ENCODE measurements at regions not wholly inside any gene's neighbourhood (a gene's known extent, or its start where the extent isn't known, plus 50 kb on each side); places are given as distances from the start of the nearest gene placed in this dataset.

GRCh38 chr20:23233341-23233740 lies 117.2 kb upstream of the NXT1 start:
- Histone ChIP-seq H3K9me3 (ENCODE audit: control insufficient read depth in 1 of 2, low read length in 2 of 2) (no peaks in the 10 kb centered on the region), H3K27me3 (ENCODE audit: control insufficient read depth in 1 of 2, insufficient read depth in 2 of 2, low read length in 2 of 2) (no peaks in the 10 kb centered on the region), H3K4me1 (ENCODE audit: control insufficient read depth in 1 of 2, insufficient read depth in 2 of 2, low read length in 2 of 2) (no peaks in the 10 kb centered on the region), H3K9ac (ENCODE audit: low read depth in 1 of 2, low read length in 2 of 2) (no peak overlapping the region), H3K27ac (ENCODE audit: low read depth, low read length) (no peak overlapping the region), H3K36me3 (ENCODE audit: control insufficient read depth in 1 of 2, insufficient read depth in 2 of 2, low read length in 2 of 2) (no peaks in the 10 kb centered on the region), H3K4me3 (ENCODE audit: low read depth in 1 of 2, low read length in 2 of 2) (no peak overlapping the region)

DNA sequence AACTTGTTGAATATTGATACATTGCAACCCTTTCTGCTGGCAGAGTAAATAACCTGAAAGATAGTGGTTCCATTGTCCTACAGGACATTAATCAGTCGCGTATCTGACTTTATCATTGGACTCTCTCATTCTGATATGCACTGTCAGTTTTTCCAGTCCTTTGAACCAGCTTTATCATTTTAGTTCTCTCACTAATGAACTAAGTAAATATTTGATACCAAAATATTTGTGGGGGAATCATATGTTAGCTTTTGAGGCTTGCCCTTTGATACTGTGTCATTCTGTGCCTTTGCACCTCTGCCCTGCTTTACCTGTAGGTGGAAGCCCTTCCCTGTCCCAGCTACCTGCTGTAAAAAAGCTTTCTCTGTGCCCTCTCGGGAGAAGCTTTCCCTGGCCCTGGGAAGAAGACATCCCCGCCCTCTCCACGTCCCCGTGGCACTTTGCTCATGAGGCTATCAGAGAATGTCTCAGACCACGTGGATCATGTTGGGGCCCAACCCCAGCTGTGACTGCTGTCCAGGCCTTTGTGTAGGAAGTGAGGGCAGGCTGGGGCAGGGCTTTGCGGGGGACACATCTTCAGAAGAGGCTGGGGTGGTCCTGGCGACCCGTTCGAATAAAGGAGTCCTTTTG lies 117.8 kb upstream of the NXT1 start:
- Histone ChIP-seq H3K27me3 (ENCODE audit: control insufficient read depth in 1 of 2, insufficient read depth in 2 of 2, low read length in 2 of 2) (no peaks in the 10 kb centered on the region), H3K27ac (ENCODE audit: low read depth, low read length) (no peak overlapping the region), H3K36me3 (ENCODE audit: control insufficient read depth in 1 of 2, insufficient read depth in 2 of 2, low read length in 2 of 2) (no peaks in the 10 kb centered on the region), H3K9ac (ENCODE audit: low read depth in 1 of 2, low read length in 2 of 2) (no peak overlapping the region), H3K4me1 (ENCODE audit: control insufficient read depth in 1 of 2, insufficient read depth in 2 of 2, low read length in 2 of 2) (no peaks in the 10 kb centered on the region), H3K4me3 (ENCODE audit: low read depth in 1 of 2, low read length in 2 of 2) (no peak overlapping the region), H3K9me3 (ENCODE audit: control insufficient read depth in 1 of 2, low read length in 2 of 2) (no peaks in the 10 kb centered on the region)

- no peaks in the 10 kb centered on the region for H3K36me3 ChIP-seq (ENCODE audit: control insufficient read depth in 1 of 2, insufficient read depth in 2 of 2, low read length in 2 of 2)
- H3K27ac ChIP-seq (ENCODE audit: low read depth, low read length), result no peak overlapping the region
- no peaks in the 10 kb centered on the region for H3K4me1 ChIP-seq (ENCODE audit: control insufficient read depth in 1 of 2, insufficient read depth in 2 of 2, low read length in 2 of 2)
- no peak overlapping the region for H3K9ac ChIP-seq (ENCODE audit: low read depth in 1 of 2, low read length in 2 of 2)
- H3K9me3 ChIP-seq (ENCODE audit: control insufficient read depth in 1 of 2, low read length in 2 of 2), result no peaks in the 10 kb centered on the region
- no peaks in the 10 kb centered on the region for H3K27me3 ChIP-seq (ENCODE audit: control insufficient read depth in 1 of 2, insufficient read depth in 2 of 2, low read length in 2 of 2)
- H3K4me3 ChIP-seq (ENCODE audit: low read depth in 1 of 2, low read length in 2 of 2), result no peak overlapping the region
Observed at GRCh38 chr20:23232219-23232581, 118.4 kb upstream of the NXT1 start.

- no peak overlapping the region for H3K27ac ChIP-seq (ENCODE audit: low read depth, low read length)
- no peaks in the 10 kb centered on the region for H3K36me3 ChIP-seq (ENCODE audit: control insufficient read depth in 1 of 2, insufficient read depth in 2 of 2, low read length in 2 of 2)
- H3K4me1 ChIP-seq (ENCODE audit: control insufficient read depth in 1 of 2, insufficient read depth in 2 of 2, low read length in 2 of 2), result no peaks in the 10 kb centered on the region
- H3K9ac ChIP-seq (ENCODE audit: low read depth in 1 of 2, low read length in 2 of 2), result no peak overlapping the region
- no peaks in the 10 kb centered on the region for H3K9me3 ChIP-seq (ENCODE audit: control insufficient read depth in 1 of 2, low read length in 2 of 2)
- H3K4me3 ChIP-seq (ENCODE audit: low read depth in 1 of 2, low read length in 2 of 2), result no peak overlapping the region
- no peaks in the 10 kb centered on the region for H3K27me3 ChIP-seq (ENCODE audit: control insufficient read depth in 1 of 2, insufficient read depth in 2 of 2, low read length in 2 of 2)
Observed at GRCh38 chr20:23231561-23232218, 118.9 kb upstream of the NXT1 start.

GRCh38 chr20:23230766-23231385 lies 119.7 kb upstream of the NXT1 start:
- H3K27me3 ChIP-seq (ENCODE audit: control insufficient read depth in 1 of 2, insufficient read depth in 2 of 2, low read length in 2 of 2), result no peaks in the 10 kb centered on the region
- no peak overlapping the region for H3K4me3 ChIP-seq (ENCODE audit: low read depth in 1 of 2, low read length in 2 of 2)
- no peak overlapping the region for H3K9ac ChIP-seq (ENCODE audit: low read depth in 1 of 2, low read length in 2 of 2)
- no peaks in the 10 kb centered on the region for H3K36me3 ChIP-seq (ENCODE audit: control insufficient read depth in 1 of 2, insufficient read depth in 2 of 2, low read length in 2 of 2)
- no peak overlapping the region for H3K27ac ChIP-seq (ENCODE audit: low read depth, low read length)
- peaks cover 0 to 6% of the 10 kb centered on the region in 2 donors for H3K4me1 ChIP-seq (ENCODE audit: control insufficient read depth in 1 of 2, insufficient read depth in 2 of 2, low read length in 2 of 2)
- H3K9me3 ChIP-seq (ENCODE audit: control insufficient read depth in 1 of 2, low read length in 2 of 2), result no peaks in the 10 kb centered on the region

GRCh38 chr20:23229989-23230388 lies 120.6 kb upstream of the NXT1 start:
- Histone ChIP-seq H3K9ac (ENCODE audit: low read depth in 1 of 2, low read length in 2 of 2) (no peak overlapping the region), H3K36me3 (ENCODE audit: control insufficient read depth in 1 of 2, insufficient read depth in 2 of 2, low read length in 2 of 2) (no peaks in the 10 kb centered on the region), H3K9me3 (ENCODE audit: control insufficient read depth in 1 of 2, low read length in 2 of 2) (no peaks in the 10 kb centered on the region), H3K4me1 (ENCODE audit: control insufficient read depth in 1 of 2, insufficient read depth in 2 of 2, low read length in 2 of 2) (peaks cover 0 to 12% of the 10 kb centered on the region in 2 donors), H3K27ac (ENCODE audit: low read depth, low read length) (no peak overlapping the region), H3K27me3 (ENCODE audit: control insufficient read depth in 1 of 2, insufficient read depth in 2 of 2, low read length in 2 of 2) (no peaks in the 10 kb centered on the region), H3K4me3 (ENCODE audit: low read depth in 1 of 2, low read length in 2 of 2) (no peak overlapping the region)

- Histone ChIP-seq H3K4me3 (ENCODE audit: low read depth in 1 of 2, low read length in 2 of 2) (no peak overlapping the region), H3K27me3 (ENCODE audit: control insufficient read depth in 1 of 2, insufficient read depth in 2 of 2, low read length in 2 of 2) (no peaks in the 10 kb centered on the region), H3K4me1 (ENCODE audit: control insufficient read depth in 1 of 2, insufficient read depth in 2 of 2, low read length in 2 of 2) (peaks cover 0 to 12% of the 10 kb centered on the region in 2 donors), H3K9me3 (ENCODE audit: control insufficient read depth in 1 of 2, low read length in 2 of 2) (no peaks in the 10 kb centered on the region), H3K27ac (ENCODE audit: low read depth, low read length) (no peak overlapping the region), H3K36me3 (ENCODE audit: control insufficient read depth in 1 of 2, insufficient read depth in 2 of 2, low read length in 2 of 2) (no peaks in the 10 kb centered on the region), H3K9ac (ENCODE audit: low read depth in 1 of 2, low read length in 2 of 2) (no peak overlapping the region)
Observed at GRCh38 chr20:23228912-23229311, 121.7 kb upstream of the NXT1 start.

GRCh38 chr20:23227976-23228375 lies 122.6 kb upstream of the NXT1 start:
- Histone ChIP-seq H3K27ac (ENCODE audit: low read depth, low read length) (no peak overlapping the region), H3K36me3 (ENCODE audit: control insufficient read depth in 1 of 2, insufficient read depth in 2 of 2, low read length in 2 of 2) (no peaks in the 10 kb centered on the region), H3K9ac (ENCODE audit: low read depth in 1 of 2, low read length in 2 of 2) (no peak overlapping the region), H3K27me3 (ENCODE audit: control insufficient read depth in 1 of 2, insufficient read depth in 2 of 2, low read length in 2 of 2) (no peaks in the 10 kb centered on the region), H3K4me1 (ENCODE audit: control insufficient read depth in 1 of 2, insufficient read depth in 2 of 2, low read length in 2 of 2) (peaks cover 0 to 12% of the 10 kb centered on the region in 2 donors), H3K4me3 (ENCODE audit: low read depth in 1 of 2, low read length in 2 of 2) (no peak overlapping the region), H3K9me3 (ENCODE audit: control insufficient read depth in 1 of 2, low read length in 2 of 2) (no peaks in the 10 kb centered on the region)

GRCh38 chr20:23227274-23227673 lies 123.3 kb upstream of the NXT1 start:
- no peak overlapping the region for H3K9ac ChIP-seq (ENCODE audit: low read depth in 1 of 2, low read length in 2 of 2)
- no peak overlapping the region for H3K4me3 ChIP-seq (ENCODE audit: low read depth in 1 of 2, low read length in 2 of 2)
- no peaks in the 10 kb centered on the region for H3K36me3 ChIP-seq (ENCODE audit: control insufficient read depth in 1 of 2, insufficient read depth in 2 of 2, low read length in 2 of 2)
- H3K27ac ChIP-seq (ENCODE audit: low read depth, low read length), result no peak overlapping the region
- peaks cover 0 to 12% of the 10 kb centered on the region in 2 donors for H3K4me1 ChIP-seq (ENCODE audit: control insufficient read depth in 1 of 2, insufficient read depth in 2 of 2, low read length in 2 of 2)
- no peaks in the 10 kb centered on the region for H3K9me3 ChIP-seq (ENCODE audit: control insufficient read depth in 1 of 2, low read length in 2 of 2)
- H3K27me3 ChIP-seq (ENCODE audit: control insufficient read depth in 1 of 2, insufficient read depth in 2 of 2, low read length in 2 of 2), result no peaks in the 10 kb centered on the region

DNA sequence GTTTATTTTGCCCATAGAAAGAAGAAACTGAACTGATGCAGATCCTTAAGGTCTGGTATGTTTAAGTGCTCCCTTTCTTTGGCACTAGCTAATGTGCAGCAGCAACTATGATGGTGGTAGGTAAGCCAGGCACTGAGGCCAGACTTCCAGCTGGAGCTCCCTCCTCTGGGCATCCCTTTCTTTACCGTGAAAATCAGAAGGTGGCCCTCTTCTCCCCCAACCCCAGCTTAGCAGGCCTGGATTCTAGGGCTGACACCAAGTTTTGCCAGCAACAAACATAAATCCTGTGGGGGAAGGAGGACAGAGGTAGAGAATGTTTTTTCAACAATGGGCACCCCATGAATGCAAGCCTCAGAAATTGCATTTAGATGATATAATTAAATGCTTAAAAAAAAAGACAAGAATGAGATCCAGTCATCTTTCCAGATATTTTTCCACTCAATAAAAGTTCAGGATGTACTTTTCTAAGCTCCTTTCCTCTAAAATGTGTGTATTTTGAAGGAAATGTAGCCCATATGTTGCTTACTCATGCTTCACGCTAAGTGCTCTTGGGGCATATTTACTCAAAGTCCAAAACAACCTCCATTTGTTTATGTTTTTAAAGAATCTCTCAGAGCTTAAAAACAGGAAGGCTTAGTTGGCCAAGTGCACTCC lies 123.9 kb upstream of the NXT1 start:
- Histone ChIP-seq H3K4me3 (ENCODE audit: low read depth in 1 of 2, low read length in 2 of 2) (no peak overlapping the region), H3K27me3 (ENCODE audit: control insufficient read depth in 1 of 2, insufficient read depth in 2 of 2, low read length in 2 of 2) (no peaks in the 10 kb centered on the region), H3K27ac (ENCODE audit: low read depth, low read length) (no peak overlapping the region), H3K9ac (ENCODE audit: low read depth in 1 of 2, low read length in 2 of 2) (no peak overlapping the region), H3K4me1 (ENCODE audit: control insufficient read depth in 1 of 2, insufficient read depth in 2 of 2, low read length in 2 of 2) (peaks cover 0 to 12% of the 10 kb centered on the region in 2 donors), H3K36me3 (ENCODE audit: control insufficient read depth in 1 of 2, insufficient read depth in 2 of 2, low read length in 2 of 2) (no peaks in the 10 kb centered on the region), H3K9me3 (ENCODE audit: control insufficient read depth in 1 of 2, low read length in 2 of 2) (no peaks in the 10 kb centered on the region)

All from duodenal mucosa (tissue), 2 donors.